Daoy (cell line): ENCODE measurements at regions not wholly inside any gene's neighbourhood (a gene's known extent, or its start where the extent isn't known, plus 50 kb on each side); places are given as distances from the start of the nearest gene placed in this dataset.
"Not testable (repeated sequence)": the region's sequence is repeated elsewhere in the genome, so short reads cannot be mapped to it uniquely, and the experiment has no call there.

Experiments
- DNase-seq: peaks from one replicate; pipeline ENCODE4 v3.0.0-alpha.2; 2015; ENCODE audit warnings: low read depth

- DNase-seq: no peak
Measured at GRCh38 chr15:69862540-69862939, 235.2 kb downstream of the TLE3 start.

- DNase-seq: no peak
Measured at GRCh38 chr15:69863446-69863845, 234.3 kb downstream of the TLE3 start.

- no peak for DNase-seq
Measured at GRCh38 chr15:69865369-69865768, 232.3 kb downstream of the TLE3 start.

- no peak for DNase-seq
Measured at GRCh38 chr15:69868756-69869155, 229.0 kb downstream of the TLE3 start.

GRCh38 chr15:69869291-69869690 is 228.4 kb downstream of the TLE3 start:
- DNase-seq: no peak

GRCh38 chr15:69869881-69870505 is 227.7 kb downstream of the TLE3 start:
- DNase-seq: no peak

- DNase-seq: no peak
Measured at GRCh38 chr15:69871511-69872134, 226.1 kb downstream of the TLE3 start.

GRCh38 chr15:69873807-69874206 is 223.9 kb downstream of the TLE3 start:
- no peak for DNase-seq

- no peak for DNase-seq
Measured at GRCh38 chr15:69874321-69874720, 223.4 kb downstream of the TLE3 start.

GRCh38 chr15:69876064-69876940 is 221.4 kb downstream of the TLE3 start:
- no peak for DNase-seq

- not testable (repeated sequence) for DNase-seq
Measured at GRCh38 chr15:69879963-69880362, 217.8 kb downstream of the TLE3 start.

- no peak for DNase-seq
Measured at GRCh38 chr15:69880571-69881301, 217.0 kb downstream of the TLE3 start.

- DNase-seq: no peak
Measured at GRCh38 chr15:69881302-69881670, 216.4 kb downstream of the TLE3 start.

GRCh38 chr15:69881766-69882165 is 216.0 kb downstream of the TLE3 start:
- no peak for DNase-seq

GRCh38 chr15:69883306-69883705 is 214.4 kb downstream of the TLE3 start:
- no peak for DNase-seq

GRCh38 chr15:69885173-69885955 is 212.4 kb downstream of the TLE3 start:
- DNase-seq: no peak

GRCh38 chr15:69887009-69887408 is 210.7 kb downstream of the TLE3 start:
- DNase-seq: no peak

GRCh38 chr15:69887553-69887952 is 210.2 kb downstream of the TLE3 start:
- DNase-seq: no peak

GRCh38 chr15:69888406-69888805 is 209.3 kb downstream of the TLE3 start:
- no peak for DNase-seq

- DNase-seq: no peak
Measured at GRCh38 chr15:69891070-69891536, 206.6 kb downstream of the TLE3 start.

GRCh38 chr15:69891606-69892005 is 206.1 kb downstream of the TLE3 start:
- no peak for DNase-seq
